ENCODE measurements at regions not wholly inside any gene's neighbourhood (a gene's known extent, or its start where the extent isn't known, plus 50 kb on each side); places are given as distances from the start of the nearest gene placed in this dataset.

GRCh38 chr12:91629440-91629839 lies 446.8 kb upstream of the DCN start:
- DNase-seq (ENCODE audit: low read depth) = no peak
- no peak overlapping the region for H3K4me3 ChIP-seq (ENCODE audit: low read depth, low read length)
- TF ChIP-seq MAX (IDR thresholded peaks at IDR 0.05; ENCODE audit: low read depth, low read length) = no peak
- no peak for TF ChIP-seq CTCF (IDR thresholded peaks at IDR 0.05; ENCODE audit: low read depth, low read length)
- no peak for TF ChIP-seq POLR2A (IDR thresholded peaks at IDR 0.05; ENCODE audit: extremely low read depth, insufficient read length)
- TF ChIP-seq MYC (IDR thresholded peaks at IDR 0.05; ENCODE audit: low read depth, low read length) = no peak

- no peak for DNase-seq (ENCODE audit: low read depth)
- no peak overlapping the region for H3K4me3 ChIP-seq (ENCODE audit: low read depth, low read length)
- TF ChIP-seq MYC (IDR thresholded peaks at IDR 0.05; ENCODE audit: low read depth, low read length) = no peak
- TF ChIP-seq MAX (IDR thresholded peaks at IDR 0.05; ENCODE audit: low read depth, low read length) = no peak
- TF ChIP-seq CTCF (IDR thresholded peaks at IDR 0.05; ENCODE audit: low read depth, low read length) = no peak
- no peak for TF ChIP-seq POLR2A (IDR thresholded peaks at IDR 0.05; ENCODE audit: extremely low read depth, insufficient read length)
Observed at GRCh38 chr12:91628656-91629055, 446.0 kb upstream of the DCN start.

- DNase-seq (ENCODE audit: low read depth) = no peak
- no peak overlapping the region for H3K4me3 ChIP-seq (ENCODE audit: low read depth, low read length)
- TF ChIP-seq MAX (IDR thresholded peaks at IDR 0.05; ENCODE audit: low read depth, low read length) = no peak
- TF ChIP-seq POLR2A (IDR thresholded peaks at IDR 0.05; ENCODE audit: extremely low read depth, insufficient read length) = no peak
- no peak for TF ChIP-seq MYC (IDR thresholded peaks at IDR 0.05; ENCODE audit: low read depth, low read length)
- TF ChIP-seq CTCF (IDR thresholded peaks at IDR 0.05; ENCODE audit: low read depth, low read length) = no peak
Observed at GRCh38 chr12:91627225-91627624, 444.6 kb upstream of the DCN start.

- TF ChIP-seq CTCF (IDR thresholded peaks at IDR 0.05; ENCODE audit: low read depth, low read length) = no peak
- TF ChIP-seq MYC (IDR thresholded peaks at IDR 0.05; ENCODE audit: low read depth, low read length) = no peak
- no peak for TF ChIP-seq MAX (IDR thresholded peaks at IDR 0.05; ENCODE audit: low read depth, low read length)
- TF ChIP-seq POLR2A (IDR thresholded peaks at IDR 0.05; ENCODE audit: extremely low read depth, insufficient read length) = no peak
- H3K4me3 ChIP-seq (ENCODE audit: low read depth, low read length) = no peak overlapping the region
- no peak for DNase-seq (ENCODE audit: low read depth)
Observed at GRCh38 chr12:91622981-91623380, 440.4 kb upstream of the DCN start.

GRCh38 chr12:91622037-91622436 lies 439.4 kb upstream of the DCN start:
- no peak overlapping the region for H3K4me3 ChIP-seq (ENCODE audit: low read depth, low read length)
- TF ChIP-seq MYC (IDR thresholded peaks at IDR 0.05; ENCODE audit: low read depth, low read length) (no peak), POLR2A (IDR thresholded peaks at IDR 0.05; ENCODE audit: extremely low read depth, insufficient read length) (no peak), CTCF (IDR thresholded peaks at IDR 0.05; ENCODE audit: low read depth, low read length) (no peak), MAX (IDR thresholded peaks at IDR 0.05; ENCODE audit: low read depth, low read length) (no peak)
- DNase-seq (ENCODE audit: low read depth) = no peak

GRCh38 chr12:91620992-91621391 lies 438.4 kb upstream of the DCN start:
- TF ChIP-seq MYC (IDR thresholded peaks at IDR 0.05; ENCODE audit: low read depth, low read length) (no peak), CTCF (IDR thresholded peaks at IDR 0.05; ENCODE audit: low read depth, low read length) (no peak), POLR2A (IDR thresholded peaks at IDR 0.05; ENCODE audit: extremely low read depth, insufficient read length) (no peak), MAX (IDR thresholded peaks at IDR 0.05; ENCODE audit: low read depth, low read length) (no peak)
- H3K4me3 ChIP-seq (ENCODE audit: low read depth, low read length) = no peak overlapping the region
- no peak for DNase-seq (ENCODE audit: low read depth)
